Cardiac muscle cell (in vitro differentiated cells and primary cell): ENCODE measurements at regions not wholly inside any gene's neighbourhood (a gene's known extent, or its start where the extent isn't known, plus 50 kb on each side); places are given as distances from the start of the nearest gene placed in this dataset.

Source experiments
- DNase-seq, 2 donors: peaks; one replicate each; pipeline versions ENCODE4 v3.0.0 to v3.0.0-alpha.2; 2010 to 2017; ENCODE audit warnings: low read depth in 1 of 2, low spot score in 1 of 2
- H3K27ac ChIP-seq: fragments of 200-600 bp; sonication (generic); 2 replicates; pipeline ENCODE4 v1.5.1; 2016
- H3K27me3 ChIP-seq: fragments of 200-600 bp; sonication (generic); 2 replicates; pipeline ENCODE4 v1.6.0; 2016; ENCODE audit warnings: control low read depth
- H3K36me3 ChIP-seq: fragments of 200-600 bp; sonication (generic); 2 replicates; pipeline ENCODE4 v1.5.1; 2016; ENCODE audit warnings: control low read depth
- H3K4me1 ChIP-seq: fragments of 200-600 bp; sonication (generic); 2 replicates; pipeline ENCODE4 v1.8.1; 2017; ENCODE audit warnings: low read depth, mild to moderate bottlenecking, mixed run types
- H3K4me3 ChIP-seq: fragments of 200-600 bp; sonication (generic); 2 replicates; pipeline ENCODE4 v1.5.1; 2016; ENCODE audit warnings: mild to moderate bottlenecking
- H3K9me3 ChIP-seq: fragments of 200-600 bp; sonication (generic); 2 replicates; pipeline ENCODE4 v1.5.1; 2017; ENCODE audit warnings: low read depth, mild to moderate bottlenecking, control low read depth
- CTCF ChIP-seq: IDR thresholded peaks from 2 replicates; pipeline ENCODE4 v1.5.1; 2012; ENCODE audit warnings: low read depth, mild to moderate bottlenecking, low read length

- Histone ChIP-seq H3K4me3 (peak overlapping the region; percentile 17), H3K27me3 (peaks cover 43% of the 10 kb centered on the region), H3K27ac (no peak overlapping the region), H3K36me3 (no peaks in the 10 kb centered on the region), H3K9me3 (no peaks in the 10 kb centered on the region), H3K4me1 (no peaks in the 10 kb centered on the region)
- DNase-seq, result peak; percentile 5 to 38
- peak; percentile 20 for TF ChIP-seq CTCF
These were observed 417.8 kb upstream of the TMTC1 start for GRCh38 chr12:30201301-30202160.

- peaks cover 43% of the 10 kb centered on the region for H3K27me3 ChIP-seq
- no peak for TF ChIP-seq CTCF
- DNase-seq, result peak; percentile 30 to 51
- H3K9me3 ChIP-seq, result no peaks in the 10 kb centered on the region
- no peaks in the 10 kb centered on the region for H3K4me1 ChIP-seq
- H3K36me3 ChIP-seq, result no peaks in the 10 kb centered on the region
- no peak overlapping the region for H3K27ac ChIP-seq
- H3K4me3 ChIP-seq, result peak overlapping the region; percentile 17
These were observed 417.1 kb upstream of the TMTC1 start for GRCh38 chr12:30200864-30201263.

- Histone ChIP-seq H3K9me3 (no peaks in the 10 kb centered on the region), H3K27me3 (peaks cover 38% of the 10 kb centered on the region), H3K4me1 (no peaks in the 10 kb centered on the region), H3K27ac (no peak overlapping the region), H3K36me3 (no peaks in the 10 kb centered on the region), H3K4me3 (no peak overlapping the region)
- TF ChIP-seq CTCF, result no peak
- peak in 1 of 2 donors; percentile 52 for DNase-seq
These were observed 413.8 kb upstream of the TMTC1 start for GRCh38 chr12:30197392-30198057.

GRCh38 chr12:30191696-30192455, 408.1 kb upstream of the TMTC1 start:
- no peak overlapping the region for H3K27ac ChIP-seq
- no peaks in the 10 kb centered on the region for H3K4me1 ChIP-seq
- no peaks in the 10 kb centered on the region for H3K27me3 ChIP-seq
- TF ChIP-seq CTCF, result no peak
- no peaks in the 10 kb centered on the region for H3K9me3 ChIP-seq
- no peak overlapping the region for H3K4me3 ChIP-seq
- no peak for DNase-seq
- H3K36me3 ChIP-seq, result no peaks in the 10 kb centered on the region

- no peaks in the 10 kb centered on the region for H3K36me3 ChIP-seq
- no peaks in the 10 kb centered on the region for H3K27me3 ChIP-seq
- DNase-seq, result peak in 1 of 2 donors; percentile 21
- no peaks in the 10 kb centered on the region for H3K4me1 ChIP-seq
- H3K4me3 ChIP-seq, result no peak overlapping the region
- no peak for TF ChIP-seq CTCF
- no peak overlapping the region for H3K27ac ChIP-seq
- no peaks in the 10 kb centered on the region for H3K9me3 ChIP-seq
These were observed 405.0 kb upstream of the TMTC1 start for GRCh38 chr12:30188602-30189326.
